ENCODE measurements at regions not wholly inside any gene's neighbourhood (a gene's known extent, or its start where the extent isn't known, plus 50 kb on each side); places are given as distances from the start of the nearest gene placed in this dataset.

DNA sequence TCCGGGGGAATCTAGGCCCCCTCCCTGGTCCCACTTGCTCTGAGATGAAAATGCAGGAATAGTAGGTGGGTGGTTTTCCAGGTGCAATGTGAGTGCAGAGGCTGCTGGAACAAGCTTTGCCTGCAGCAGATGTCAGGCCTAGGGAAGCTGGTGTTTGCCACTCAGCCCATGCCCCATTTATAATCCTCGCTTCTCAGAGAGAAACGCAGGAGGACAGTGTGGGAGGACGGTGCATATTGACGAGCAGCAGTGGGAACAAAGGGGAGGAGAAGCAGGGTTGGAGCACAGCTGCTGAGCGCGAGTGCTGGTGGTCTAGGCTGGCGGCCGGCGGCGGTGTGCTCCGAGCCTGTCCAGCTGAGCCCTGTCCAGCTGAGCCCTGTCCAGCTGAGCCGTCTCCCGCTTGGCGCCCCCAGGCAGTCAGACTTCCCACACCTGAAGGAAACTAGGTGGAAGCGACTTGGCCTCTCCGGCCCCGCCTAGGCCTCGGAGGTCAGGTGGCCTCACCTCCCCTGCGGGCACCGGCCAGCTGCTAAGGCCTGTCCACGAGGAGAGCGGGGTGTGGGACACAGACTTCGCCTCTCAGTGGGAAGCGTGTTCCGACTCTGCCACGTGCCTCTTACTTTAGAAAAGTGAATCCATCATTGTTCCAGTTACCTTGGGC lies 49.7 kb upstream of the FRMD1 start:
- TF ChIP-seq, protein P1, sequence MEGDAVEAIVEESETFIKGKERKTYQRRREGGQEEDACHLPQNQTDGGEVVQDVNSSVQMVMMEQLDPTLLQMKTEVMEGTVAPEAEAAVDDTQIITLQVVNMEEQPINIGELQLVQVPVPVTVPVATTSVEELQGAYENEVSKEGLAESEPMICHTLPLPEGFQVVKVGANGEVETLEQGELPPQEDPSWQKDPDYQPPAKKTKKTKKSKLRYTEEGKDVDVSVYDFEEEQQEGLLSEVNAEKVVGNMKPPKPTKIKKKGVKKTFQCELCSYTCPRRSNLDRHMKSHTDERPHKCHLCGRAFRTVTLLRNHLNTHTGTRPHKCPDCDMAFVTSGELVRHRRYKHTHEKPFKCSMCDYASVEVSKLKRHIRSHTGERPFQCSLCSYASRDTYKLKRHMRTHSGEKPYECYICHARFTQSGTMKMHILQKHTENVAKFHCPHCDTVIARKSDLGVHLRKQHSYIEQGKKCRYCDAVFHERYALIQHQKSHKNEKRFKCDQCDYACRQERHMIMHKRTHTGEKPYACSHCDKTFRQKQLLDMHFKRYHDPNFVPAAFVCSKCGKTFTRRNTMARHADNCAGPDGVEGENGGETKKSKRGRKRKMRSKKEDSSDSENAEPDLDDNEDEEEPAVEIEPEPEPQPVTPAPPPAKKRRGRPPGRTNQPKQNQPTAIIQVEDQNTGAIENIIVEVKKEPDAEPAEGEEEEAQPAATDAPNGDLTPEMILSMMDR (IDR thresholded peaks at IDR 0.05) = no peak
- no peak for TF ChIP-seq ZFX (IDR thresholded peaks at IDR 0.05; ENCODE audit: borderline replicate concordance)
- H3K27ac ChIP-seq = no peak overlapping the region
